Brain microvascular endothelial cell (primary cell): ENCODE measurements at regions not wholly inside any gene's neighbourhood (a gene's known extent, or its start where the extent isn't known, plus 50 kb on each side); places are given as distances from the start of the nearest gene placed in this dataset.

Experiments used
- DNase-seq: peaks from one replicate; pipeline ENCODE4 v3.0.0-alpha.2; 2020
- H3K27ac ChIP-seq: fragments of 250-450 bp; sonication (Bioruptor Pico); 2 replicates; pipeline ENCODE4 v1.5.1; 2020; ENCODE audit warnings: mild to moderate bottlenecking, moderate library complexity
- H3K27me3 ChIP-seq: fragments of 250-450 bp; sonication (Bioruptor Pico); replicated peaks from 2 replicates; pipeline ENCODE4 v1.5.1; 2020; ENCODE audit warnings: mild to moderate bottlenecking
- H3K36me3 ChIP-seq: fragments of 250-450 bp; sonication (Bioruptor Pico); replicated peaks from 2 replicates; pipeline ENCODE4 v1.5.1; 2020; ENCODE audit warnings: mild to moderate bottlenecking
- H3K4me3 ChIP-seq: 2 replicates; pipeline ENCODE4 v1.5.1; 2011; ENCODE audit warnings: low read depth, mild to moderate bottlenecking, control low read depth, low read length, moderate library complexity
- in situ Hi-C: cut with HindIII; loops from 2 replicates; pipeline ENCODE4 v1.10.0; 2017; ENCODE audit warnings: low sequenced_read_pairs, low pct_ligation_motif_present
- TF ChIP-seq, protein P1 (sequence below): IDR thresholded peaks from 2 replicates; pipeline ENCODE4 v1.5.1; 2011; ENCODE audit warnings: low read depth, mild to moderate bottlenecking, moderate library complexity, low read length, control low read depth, inconsistent platforms; ENCODE audit errors: missing control alignments

DNA sequence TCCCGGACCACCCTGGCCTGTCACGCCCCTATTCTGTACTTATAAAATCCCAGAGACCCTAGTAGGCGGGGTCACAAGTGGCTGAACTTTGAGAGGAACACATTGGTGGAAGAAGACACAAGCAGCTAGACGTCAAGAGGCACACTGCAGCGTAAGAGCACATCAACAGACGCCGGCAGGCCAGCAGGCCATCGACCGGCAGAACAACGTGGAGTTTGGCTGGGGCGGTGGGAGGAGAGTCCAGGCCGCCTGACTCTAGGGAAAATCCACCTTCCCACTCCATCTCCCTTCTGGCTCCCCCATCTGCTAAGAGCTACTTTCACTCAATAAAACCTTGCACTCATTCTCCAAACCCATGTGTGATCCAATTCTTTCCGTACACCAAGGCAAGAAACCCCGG lies 601.8 kb upstream of the CDH2 start:
- Histone ChIP-seq H3K4me3 (no peak overlapping the region), H3K27me3 (no peaks in the 10 kb centered on the region), H3K27ac (no peak overlapping the region), H3K36me3 (no peaks in the 10 kb centered on the region)
- in situ Hi-C loops, result no loop called here
- no peak for DNase-seq
- TF ChIP-seq, protein P1, sequence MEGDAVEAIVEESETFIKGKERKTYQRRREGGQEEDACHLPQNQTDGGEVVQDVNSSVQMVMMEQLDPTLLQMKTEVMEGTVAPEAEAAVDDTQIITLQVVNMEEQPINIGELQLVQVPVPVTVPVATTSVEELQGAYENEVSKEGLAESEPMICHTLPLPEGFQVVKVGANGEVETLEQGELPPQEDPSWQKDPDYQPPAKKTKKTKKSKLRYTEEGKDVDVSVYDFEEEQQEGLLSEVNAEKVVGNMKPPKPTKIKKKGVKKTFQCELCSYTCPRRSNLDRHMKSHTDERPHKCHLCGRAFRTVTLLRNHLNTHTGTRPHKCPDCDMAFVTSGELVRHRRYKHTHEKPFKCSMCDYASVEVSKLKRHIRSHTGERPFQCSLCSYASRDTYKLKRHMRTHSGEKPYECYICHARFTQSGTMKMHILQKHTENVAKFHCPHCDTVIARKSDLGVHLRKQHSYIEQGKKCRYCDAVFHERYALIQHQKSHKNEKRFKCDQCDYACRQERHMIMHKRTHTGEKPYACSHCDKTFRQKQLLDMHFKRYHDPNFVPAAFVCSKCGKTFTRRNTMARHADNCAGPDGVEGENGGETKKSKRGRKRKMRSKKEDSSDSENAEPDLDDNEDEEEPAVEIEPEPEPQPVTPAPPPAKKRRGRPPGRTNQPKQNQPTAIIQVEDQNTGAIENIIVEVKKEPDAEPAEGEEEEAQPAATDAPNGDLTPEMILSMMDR, result no peak

DNA sequence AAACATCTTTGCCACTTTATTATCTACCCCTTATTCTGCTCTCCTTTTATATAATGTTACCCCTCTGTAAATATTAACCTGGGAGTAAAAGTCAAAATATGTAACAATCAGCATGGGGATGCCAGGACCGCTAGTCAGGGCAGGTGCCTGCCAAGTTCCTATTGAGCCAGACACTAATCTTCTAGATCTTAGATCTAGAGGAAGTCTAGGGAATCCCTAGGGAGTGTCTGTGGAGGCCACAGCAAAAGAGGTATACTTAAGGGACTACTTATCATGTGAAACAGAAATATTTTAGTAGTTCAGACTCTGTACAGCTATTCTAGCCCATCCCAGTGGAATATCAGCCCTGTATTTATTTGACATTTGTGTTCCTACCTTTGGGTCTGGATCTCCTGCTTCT lies 600.8 kb upstream of the CDH2 start:
- DNase-seq, result no peak
- no peaks in the 10 kb centered on the region for H3K36me3 ChIP-seq
- TF ChIP-seq, protein P1, result no peak
- no peak overlapping the region for H3K27ac ChIP-seq
- in situ Hi-C loops, result no loop called here
- H3K27me3 ChIP-seq, result no peaks in the 10 kb centered on the region
- H3K4me3 ChIP-seq, result no peak overlapping the region

DNA sequence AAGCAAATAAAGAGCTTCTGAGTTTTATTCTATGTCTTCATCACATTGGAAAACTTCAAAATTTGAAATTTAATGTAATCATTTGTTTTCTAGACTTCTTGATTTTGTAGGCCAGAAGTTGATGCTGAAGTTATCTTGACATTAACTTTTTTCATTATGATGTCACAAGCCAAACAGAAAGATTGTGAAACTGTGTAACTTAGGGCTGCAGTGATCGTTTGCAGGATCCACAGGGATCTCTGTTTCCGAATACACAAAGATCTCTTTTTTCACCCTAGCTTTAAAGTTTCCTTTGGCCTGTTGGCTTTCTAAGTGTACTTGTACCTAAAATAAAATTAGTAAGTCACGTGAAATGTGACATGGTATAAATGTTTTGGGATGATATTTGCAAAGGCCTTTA lies 594.9 kb upstream of the CDH2 start:
- no peaks in the 10 kb centered on the region for H3K27me3 ChIP-seq
- in situ Hi-C loops, result no loop called here
- TF ChIP-seq, protein P1, result no peak

DNA sequence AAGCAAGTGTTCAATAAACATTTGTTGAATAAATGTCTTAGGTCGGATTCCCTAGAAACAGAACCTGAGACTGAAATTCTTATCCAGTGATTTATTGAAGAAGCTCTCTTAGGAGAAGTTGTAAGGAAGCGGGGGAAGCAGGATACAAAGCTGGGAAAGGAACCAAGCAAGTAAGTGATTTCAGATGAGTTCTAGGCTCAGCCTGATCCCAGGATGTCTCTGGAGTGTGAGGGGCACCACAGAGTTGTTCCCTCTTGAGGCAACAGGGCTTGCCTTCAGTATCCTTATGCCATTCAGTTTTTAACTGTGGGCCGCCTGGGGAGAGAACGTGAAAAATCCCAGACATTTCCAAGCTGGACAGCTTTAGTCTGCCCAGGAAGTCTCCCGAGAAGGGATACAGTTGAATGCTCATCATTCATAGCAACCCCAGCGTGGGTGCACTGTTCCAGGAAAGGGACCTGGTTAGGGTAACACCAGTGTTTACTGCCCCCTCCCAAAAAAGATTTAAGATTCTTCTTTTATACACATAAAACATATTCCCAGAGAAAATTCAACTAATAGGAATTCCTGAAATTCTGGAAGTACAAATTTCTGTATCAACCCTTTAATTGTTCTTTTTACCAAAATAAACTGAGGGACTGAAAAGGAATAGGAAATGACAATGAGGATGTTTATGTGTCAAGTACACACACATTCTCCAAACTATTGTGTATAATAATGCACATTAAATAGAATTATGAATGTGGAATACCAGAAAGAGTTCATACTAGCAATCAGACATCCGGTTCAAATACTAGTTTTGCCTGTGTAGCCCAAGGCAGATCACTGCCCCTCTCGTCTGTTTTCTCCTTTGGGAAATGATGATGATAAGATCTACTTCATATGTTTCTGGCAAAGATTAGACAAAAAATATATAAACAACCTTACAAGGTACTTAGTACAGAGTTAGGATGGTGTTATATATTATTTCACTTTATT lies 592.1 kb upstream of the CDH2 start:
- Histone ChIP-seq H3K27ac (no peak overlapping the region), H3K27me3 (no peaks in the 10 kb centered on the region), H3K4me3 (no peak overlapping the region), H3K36me3 (no peaks in the 10 kb centered on the region)
- TF ChIP-seq, protein P1, result no peak
- in situ Hi-C loops, result no loop called here
- no peak for DNase-seq

More for the DNA sequence above, 594.9 kb upstream of the CDH2 start:
- DNase-seq, result no peak
- Histone ChIP-seq H3K36me3 (no peaks in the 10 kb centered on the region), H3K27ac (no peak overlapping the region), H3K4me3 (no peak overlapping the region)

DNA sequence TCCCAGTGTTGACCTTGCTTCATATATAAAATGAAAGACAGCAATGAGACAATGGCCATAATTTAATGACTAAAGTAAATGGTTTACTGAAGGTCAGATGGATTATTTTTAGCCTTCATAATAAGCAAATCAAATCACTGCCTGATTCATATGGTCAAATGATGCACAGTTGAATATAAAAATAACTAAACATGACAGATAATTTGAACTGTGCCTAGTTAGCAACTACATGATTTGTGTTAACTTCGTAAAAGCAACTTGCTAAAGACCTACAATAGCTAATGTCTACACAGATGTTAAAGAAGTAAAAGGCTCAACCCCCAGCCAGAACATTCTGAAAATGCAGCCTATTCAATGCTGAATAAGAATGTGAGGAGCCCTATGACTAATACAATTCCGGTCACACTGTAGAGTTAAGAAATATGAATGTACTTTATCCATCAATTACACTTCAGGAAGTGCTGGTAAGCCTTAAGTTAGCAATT lies 590.8 kb upstream of the CDH2 start:
- no peak overlapping the region for H3K4me3 ChIP-seq
- DNase-seq, result peak; percentile 2
- H3K27ac ChIP-seq, result no peak overlapping the region
- TF ChIP-seq, protein P1, result no peak
- in situ Hi-C loops, result no loop called here
- no peaks in the 10 kb centered on the region for H3K27me3 ChIP-seq
- no peaks in the 10 kb centered on the region for H3K36me3 ChIP-seq
